SU-DHL-6 (cell line): ENCODE measurements at regions not wholly inside any gene's neighbourhood (a gene's known extent, or its start where the extent isn't known, plus 50 kb on each side); places are given as distances from the start of the nearest gene placed in this dataset.

Source experiments
- H2AFZ ChIP-seq: fragments of 200-600 bp; sonication (generic); 2 replicates; pipeline ENCODE4 v1.6.1; 2014; ENCODE audit warnings: low read depth, mild to moderate bottlenecking, moderate library complexity, mixed read lengths, antibody characterized with exemption, low read length; ENCODE audit not compliant: severe bottlenecking
- H3F3A ChIP-seq: fragments of 200-600 bp; shearing (Covaris generic); 2 replicates; pipeline ENCODE4 v1.6.0; 2016; ENCODE audit warnings: antibody characterized with exemption, mild to moderate bottlenecking; ENCODE audit not compliant: insufficient read depth
- H3K27ac ChIP-seq: fragments of 200-600 bp; sonication (generic); 2 replicates; pipeline ENCODE4 v1.5.1; 2016; ENCODE audit warnings: low read depth, mild to moderate bottlenecking, low read length, moderate library complexity, mixed read lengths
- H3K27me3 ChIP-seq: fragments of 200-600 bp; sonication (generic), shearing (Covaris generic); 2 replicates; pipeline ENCODE4 v1.6.0; 2014; ENCODE audit warnings: mild to moderate bottlenecking, low read length
- H3K36me3 ChIP-seq: fragments of 200-600 bp; sonication (generic); 2 replicates; pipeline ENCODE4 v1.6.1; 2014; ENCODE audit warnings: mild to moderate bottlenecking, low read length, mixed read lengths
- H3K4me2 ChIP-seq: fragments of 300-600, 200-600 bp; shearing (Covaris generic), sonication (generic); 2 replicates; pipeline ENCODE4 v1.6.0; 2014; ENCODE audit warnings: low read length, low read depth, mild to moderate bottlenecking; ENCODE audit not compliant: poor library complexity, severe bottlenecking
- H3K4me3 ChIP-seq: fragments of 200-600 bp; sonication (generic); 2 replicates; pipeline ENCODE4 v1.5.1; 2014; ENCODE audit warnings: antibody characterized with exemption, low read length, mild to moderate bottlenecking, mixed read lengths; ENCODE audit not compliant: insufficient read depth, poor library complexity, severe bottlenecking
- H3K79me2 ChIP-seq: fragments of 200-600 bp; sonication (generic); 2 replicates; pipeline ENCODE4 v1.6.1; 2014; ENCODE audit warnings: mild to moderate bottlenecking, low read length, moderate library complexity; ENCODE audit not compliant: insufficient read depth
- H3K9ac ChIP-seq: fragments of 200-600 bp; sonication (generic); 2 replicates; pipeline ENCODE4 v1.7.0; 2014; ENCODE audit warnings: mild to moderate bottlenecking, low read length
- H3K9me2 ChIP-seq: fragments of 200-600 bp; sonication (generic); replicated peaks from 2 replicates; pipeline ENCODE4 v1.6.1; 2014; ENCODE audit warnings: low read length; ENCODE audit not compliant: insufficient read depth
- H3K9me3 ChIP-seq: fragments of 200-600 bp; sonication (generic); 2 replicates; pipeline ENCODE4 v1.6.1; 2014; ENCODE audit warnings: low read length, mixed read lengths; ENCODE audit not compliant: insufficient read depth
- H4K20me1 ChIP-seq: fragments of 200-600 bp; sonication (generic); 2 replicates; pipeline ENCODE4 v1.6.1; 2014; ENCODE audit warnings: low read depth, mild to moderate bottlenecking, antibody characterized with exemption, low read length, moderate library complexity, mixed read lengths
- EZH2phosphoT487 ChIP-seq: fragments of 200-600 bp; sonication (generic), shearing (Covaris generic); conservative IDR thresholded peaks from 2 replicates; pipeline ENCODE4 v1.6.1; 2018; ENCODE audit warnings: mild to moderate bottlenecking, antibody characterized with exemption, low read length, moderate library complexity, mixed read lengths
- TF ChIP-seq, protein P1 (sequence below): fragments of 200-600 bp; sonication (generic); IDR thresholded peaks from one replicate; pipeline ENCODE4 v1.5.1; 2017; ENCODE audit warnings: antibody characterized with exemption, mild to moderate bottlenecking, low read length, moderate library complexity; ENCODE audit not compliant: insufficient read depth, poor library complexity, severe bottlenecking

DNA sequence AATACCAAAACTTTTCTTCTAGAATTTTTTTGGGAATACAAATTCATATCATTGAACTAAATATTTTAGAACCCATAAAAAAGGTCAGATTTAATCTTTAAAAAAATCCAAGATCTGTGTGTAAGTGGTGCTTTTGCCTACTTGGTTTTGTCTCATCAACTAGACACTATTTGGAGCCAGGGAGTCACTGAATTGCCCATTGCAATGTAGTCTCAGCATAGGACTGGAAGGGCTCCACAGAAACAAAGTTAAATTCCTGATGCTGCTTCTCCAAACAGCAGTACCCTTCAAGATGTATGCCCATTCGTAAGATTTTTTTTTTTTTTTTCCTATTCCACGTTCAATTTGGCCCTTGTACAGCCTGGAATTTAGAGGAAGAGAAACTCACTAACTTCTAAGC, 208.0 kb upstream of the MPDZ start:
- no peaks in the 10 kb centered on the region for H3K79me2 ChIP-seq
- H3K27me3 ChIP-seq, result no peaks in the 10 kb centered on the region
- H3K9me3 ChIP-seq, result no peaks in the 10 kb centered on the region
- H4K20me1 ChIP-seq, result no peaks in the 10 kb centered on the region
- H3K4me3 ChIP-seq, result no peak overlapping the region
- H3K9ac ChIP-seq, result no peak overlapping the region
- no peaks in the 10 kb centered on the region for H3K9me2 ChIP-seq
- H3K4me2 ChIP-seq, result no peak overlapping the region
- H3K36me3 ChIP-seq, result no peaks in the 10 kb centered on the region
- H3F3A ChIP-seq, result no peaks in the 10 kb centered on the region
- H2AFZ ChIP-seq, result no peak overlapping the region
- TF ChIP-seq EZH2phosphoT487, result no peak
- H3K27ac ChIP-seq, result no peak overlapping the region

DNA sequence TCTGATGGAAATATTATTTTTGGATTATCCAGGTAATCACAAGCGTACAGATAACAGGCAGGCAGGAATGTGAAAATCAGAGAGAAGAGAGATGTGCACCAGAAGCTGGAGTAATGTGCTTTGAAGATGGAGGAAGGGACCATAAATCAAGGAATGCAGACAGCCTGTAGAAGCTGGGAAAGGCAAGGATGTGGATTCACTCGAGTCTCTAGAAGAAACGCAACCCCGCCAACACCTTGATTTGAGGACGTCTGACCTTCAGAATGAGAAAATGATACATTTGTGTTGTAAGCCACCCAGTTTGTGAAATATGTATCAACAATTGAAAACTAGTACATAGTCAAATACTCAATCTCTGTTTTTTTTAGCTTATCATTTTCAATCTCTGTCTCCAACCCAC, 207.6 kb upstream of the MPDZ start:
- H3K4me3 ChIP-seq, result no peak overlapping the region
- H3F3A ChIP-seq, result no peaks in the 10 kb centered on the region
- no peak overlapping the region for H3K27ac ChIP-seq
- H3K36me3 ChIP-seq, result no peaks in the 10 kb centered on the region
- H3K9me3 ChIP-seq, result no peaks in the 10 kb centered on the region
- H3K9ac ChIP-seq, result no peak overlapping the region
- no peak overlapping the region for H3K4me2 ChIP-seq
- H3K79me2 ChIP-seq, result no peaks in the 10 kb centered on the region
- H3K9me2 ChIP-seq, result no peaks in the 10 kb centered on the region
- no peak overlapping the region for H2AFZ ChIP-seq
- no peaks in the 10 kb centered on the region for H4K20me1 ChIP-seq
- H3K27me3 ChIP-seq, result no peaks in the 10 kb centered on the region
- TF ChIP-seq EZH2phosphoT487, result no peak
- TF ChIP-seq, protein P1, sequence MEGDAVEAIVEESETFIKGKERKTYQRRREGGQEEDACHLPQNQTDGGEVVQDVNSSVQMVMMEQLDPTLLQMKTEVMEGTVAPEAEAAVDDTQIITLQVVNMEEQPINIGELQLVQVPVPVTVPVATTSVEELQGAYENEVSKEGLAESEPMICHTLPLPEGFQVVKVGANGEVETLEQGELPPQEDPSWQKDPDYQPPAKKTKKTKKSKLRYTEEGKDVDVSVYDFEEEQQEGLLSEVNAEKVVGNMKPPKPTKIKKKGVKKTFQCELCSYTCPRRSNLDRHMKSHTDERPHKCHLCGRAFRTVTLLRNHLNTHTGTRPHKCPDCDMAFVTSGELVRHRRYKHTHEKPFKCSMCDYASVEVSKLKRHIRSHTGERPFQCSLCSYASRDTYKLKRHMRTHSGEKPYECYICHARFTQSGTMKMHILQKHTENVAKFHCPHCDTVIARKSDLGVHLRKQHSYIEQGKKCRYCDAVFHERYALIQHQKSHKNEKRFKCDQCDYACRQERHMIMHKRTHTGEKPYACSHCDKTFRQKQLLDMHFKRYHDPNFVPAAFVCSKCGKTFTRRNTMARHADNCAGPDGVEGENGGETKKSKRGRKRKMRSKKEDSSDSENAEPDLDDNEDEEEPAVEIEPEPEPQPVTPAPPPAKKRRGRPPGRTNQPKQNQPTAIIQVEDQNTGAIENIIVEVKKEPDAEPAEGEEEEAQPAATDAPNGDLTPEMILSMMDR, result no peak

DNA sequence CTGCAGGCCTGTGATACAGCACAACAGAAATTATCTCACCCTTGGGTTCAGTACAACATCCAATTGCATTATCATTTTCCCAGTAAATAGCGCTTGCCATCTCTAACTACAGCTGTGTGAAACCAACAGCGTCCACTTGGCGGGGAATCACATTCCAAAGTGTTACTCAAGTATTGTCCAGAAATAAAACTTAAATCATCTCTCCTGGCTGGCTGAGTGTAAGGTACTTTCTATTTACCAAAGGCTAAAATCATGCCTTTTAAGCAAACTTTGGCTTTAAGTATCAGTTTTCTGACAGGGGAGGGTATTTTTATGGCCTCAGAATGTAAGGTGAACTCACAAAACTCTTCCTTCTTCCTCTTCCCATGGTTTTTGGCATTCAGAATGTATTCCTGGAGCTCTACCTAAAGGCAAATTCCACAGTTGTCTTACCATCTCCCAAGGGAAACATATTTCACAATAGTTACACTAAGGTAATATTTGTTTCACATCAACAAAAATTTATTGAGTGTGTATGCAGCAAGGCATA, 205.6 kb upstream of the MPDZ start:
- Histone ChIP-seq H3F3A (no peaks in the 10 kb centered on the region), H3K27me3 (no peaks in the 10 kb centered on the region), H3K27ac (no peak overlapping the region), H3K4me3 (no peak overlapping the region), H3K4me2 (no peak overlapping the region), H3K79me2 (no peaks in the 10 kb centered on the region), H2AFZ (no peak overlapping the region), H3K9me3 (no peaks in the 10 kb centered on the region), H4K20me1 (no peaks in the 10 kb centered on the region), H3K36me3 (no peaks in the 10 kb centered on the region), H3K9me2 (no peaks in the 10 kb centered on the region), H3K9ac (no peak overlapping the region)
- TF ChIP-seq, protein P1, result no peak
- TF ChIP-seq EZH2phosphoT487, result no peak

DNA sequence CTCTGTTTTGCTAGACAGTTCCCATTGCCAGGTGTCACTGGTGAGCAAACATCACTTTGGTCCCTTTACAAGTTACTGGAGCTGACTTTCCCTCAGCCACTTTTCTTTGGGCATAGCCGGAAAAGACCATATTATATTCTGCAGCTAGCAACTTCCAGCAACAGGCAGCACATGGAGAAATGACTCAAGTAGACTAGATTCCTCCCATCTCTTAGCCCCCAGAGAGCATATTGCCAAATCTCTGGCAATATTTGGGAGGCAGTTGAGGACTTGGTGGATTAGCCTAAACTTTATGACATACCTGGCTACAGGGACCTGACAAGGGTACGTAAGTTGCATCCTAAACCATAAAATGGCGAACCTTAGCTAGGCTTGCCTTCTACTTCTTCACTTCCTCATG, 204.7 kb upstream of the MPDZ start:
- no peak for TF ChIP-seq EZH2phosphoT487
- TF ChIP-seq, protein P1, result no peak
- Histone ChIP-seq H3K27ac (no peak overlapping the region), H3K9me2 (no peaks in the 10 kb centered on the region), H2AFZ (no peak overlapping the region), H3K4me3 (no peak overlapping the region), H3K36me3 (no peaks in the 10 kb centered on the region), H3K9ac (no peak overlapping the region), H4K20me1 (no peaks in the 10 kb centered on the region), H3K4me2 (no peak overlapping the region), H3K9me3 (no peaks in the 10 kb centered on the region), H3K79me2 (no peaks in the 10 kb centered on the region), H3F3A (no peaks in the 10 kb centered on the region), H3K27me3 (no peaks in the 10 kb centered on the region)
